HUES6 (cell line): ENCODE measurements at regions not wholly inside any gene's neighbourhood (a gene's known extent, or its start where the extent isn't known, plus 50 kb on each side); places are given as distances from the start of the nearest gene placed in this dataset.

Source experiments
- H3K27ac ChIP-seq: 2 replicates; pipeline ENCODE4 v1.7.0; 2013; ENCODE audit warnings: low read depth, mild to moderate bottlenecking, low read length, inconsistent platforms
- H3K27me3 ChIP-seq: 2 replicates; pipeline ENCODE4 v1.6.1; 2013; ENCODE audit warnings: low read length; ENCODE audit not compliant: control insufficient read depth, insufficient read depth
- H3K36me3 ChIP-seq: 2 replicates; pipeline ENCODE4 v1.6.1; 2013; ENCODE audit warnings: low read length; ENCODE audit not compliant: control insufficient read depth, insufficient read depth
- H3K4me1 ChIP-seq: 2 replicates; pipeline ENCODE4 v1.6.1; 2013; ENCODE audit warnings: low read length; ENCODE audit not compliant: control insufficient read depth, insufficient read depth
- H3K4me3 ChIP-seq: 2 replicates; pipeline ENCODE4 v1.5.1; 2013; ENCODE audit warnings: low read depth, low read length
- H3K9ac ChIP-seq: one replicate; pipeline ENCODE4 v1.6.1; 2013; ENCODE audit warnings: mild to moderate bottlenecking, low read length
- H3K9me3 ChIP-seq: 2 replicates; pipeline ENCODE4 v1.6.1; 2013; ENCODE audit warnings: low read depth, low read length; ENCODE audit not compliant: control insufficient read depth, insufficient read depth

- Histone ChIP-seq H3K27ac (no peak overlapping the region), H3K9ac (no peak overlapping the region), H3K4me1 (no peaks in the 10 kb centered on the region; the same call in 1 of the 2 replicates), H3K36me3 (no peaks in the 10 kb centered on the region), H3K9me3 (no peaks in the 10 kb centered on the region), H3K27me3 (no peaks in the 10 kb centered on the region), H3K4me3 (no peak overlapping the region)
Measured at GRCh38 chr11:32161293-32161692, 70.4 kb downstream of the RCN1 start.

- no peaks in the 10 kb centered on the region for H3K36me3 ChIP-seq
- H3K9me3 ChIP-seq, result no peaks in the 10 kb centered on the region
- no peak overlapping the region for H3K4me3 ChIP-seq
- H3K27ac ChIP-seq, result no peak overlapping the region
- no peaks in the 10 kb centered on the region for H3K27me3 ChIP-seq
- no peak overlapping the region for H3K9ac ChIP-seq
- no peaks in the 10 kb centered on the region; the same call in 1 of the 2 replicates for H3K4me1 ChIP-seq
Measured at GRCh38 chr11:32162351-32162750, 71.5 kb downstream of the RCN1 start.

- Histone ChIP-seq H3K27me3 (no peaks in the 10 kb centered on the region), H3K9ac (no peak overlapping the region), H3K4me3 (no peak overlapping the region), H3K9me3 (no peaks in the 10 kb centered on the region), H3K27ac (no peak overlapping the region), H3K4me1 (no peaks in the 10 kb centered on the region; the same call in 1 of the 2 replicates), H3K36me3 (no peaks in the 10 kb centered on the region)
Measured at GRCh38 chr11:32162906-32163305, 72.0 kb downstream of the RCN1 start.

GRCh38 chr11:32163557-32163956, 72.7 kb downstream of the RCN1 start:
- Histone ChIP-seq H3K4me1 (no peaks in the 10 kb centered on the region; the same call in 1 of the 2 replicates), H3K9me3 (no peaks in the 10 kb centered on the region), H3K4me3 (no peak overlapping the region), H3K27me3 (no peaks in the 10 kb centered on the region), H3K36me3 (no peaks in the 10 kb centered on the region), H3K9ac (no peak overlapping the region), H3K27ac (no peak overlapping the region)

- Histone ChIP-seq H3K9me3 (no peaks in the 10 kb centered on the region), H3K4me1 (no peaks in the 10 kb centered on the region; the same call in 1 of the 2 replicates), H3K9ac (no peak overlapping the region), H3K4me3 (no peak overlapping the region), H3K27me3 (no peaks in the 10 kb centered on the region), H3K27ac (no peak overlapping the region), H3K36me3 (no peaks in the 10 kb centered on the region)
Measured at GRCh38 chr11:32164836-32165235, 74.0 kb downstream of the RCN1 start.

GRCh38 chr11:32168924-32169323, 78.0 kb downstream of the RCN1 start:
- Histone ChIP-seq H3K4me1 (0 out of 2 replicates have a peak, but pooled peaks cover 3% of the 10 kb centered on the region), H3K9me3 (no peaks in the 10 kb centered on the region), H3K27me3 (no peaks in the 10 kb centered on the region), H3K36me3 (no peaks in the 10 kb centered on the region), H3K4me3 (no peak overlapping the region), H3K9ac (no peak overlapping the region), H3K27ac (no peak overlapping the region)

GRCh38 chr11:32171445-32171844, 80.6 kb downstream of the RCN1 start:
- Histone ChIP-seq H3K36me3 (no peaks in the 10 kb centered on the region), H3K27ac (no peak overlapping the region), H3K4me3 (no peak overlapping the region), H3K9ac (no peak overlapping the region), H3K27me3 (no peaks in the 10 kb centered on the region), H3K4me1 (0 out of 2 replicates have a peak, but pooled peaks cover 3% of the 10 kb centered on the region), H3K9me3 (no peaks in the 10 kb centered on the region)

GRCh38 chr11:32172041-32172847, 81.4 kb downstream of the RCN1 start:
- Histone ChIP-seq H3K4me3 (no peak overlapping the region), H3K36me3 (no peaks in the 10 kb centered on the region), H3K4me1 (0 out of 2 replicates have a peak, but pooled peaks cover 3% of the 10 kb centered on the region), H3K27me3 (no peaks in the 10 kb centered on the region), H3K9me3 (no peaks in the 10 kb centered on the region), H3K9ac (no peak overlapping the region), H3K27ac (no peak overlapping the region)

GRCh38 chr11:32172848-32173834, 82.3 kb downstream of the RCN1 start:
- 0 out of 2 replicates have a peak, but pooled peaks cover 3% of the 10 kb centered on the region for H3K4me1 ChIP-seq
- no peak overlapping the region for H3K27ac ChIP-seq
- H3K4me3 ChIP-seq, result no peak overlapping the region
- no peaks in the 10 kb centered on the region for H3K36me3 ChIP-seq
- H3K27me3 ChIP-seq, result no peaks in the 10 kb centered on the region
- no peaks in the 10 kb centered on the region for H3K9me3 ChIP-seq
- H3K9ac ChIP-seq, result no peak overlapping the region

GRCh38 chr11:32173977-32174376, 83.1 kb downstream of the RCN1 start:
- Histone ChIP-seq H3K9ac (no peak overlapping the region), H3K36me3 (no peaks in the 10 kb centered on the region), H3K27ac (no peak overlapping the region), H3K4me1 (0 out of 2 replicates have a peak, but pooled peaks cover 3% of the 10 kb centered on the region), H3K27me3 (no peaks in the 10 kb centered on the region), H3K9me3 (no peaks in the 10 kb centered on the region), H3K4me3 (no peak overlapping the region)
